CD4-positive, alpha-beta memory T cell (primary cell): ENCODE measurements at regions not wholly inside any gene's neighbourhood (a gene's known extent, or its start where the extent isn't known, plus 50 kb on each side); places are given as distances from the start of the nearest gene placed in this dataset.
A peak's percentile ranks its signal among the peaks of the same experiment; 100 is the strongest.

Experiments
- CTCF ChIA-PET: fragments of 350-600 bp; sonication (Branson Sonifier 250); formaldehyde crosslinking; loops from one replicate; lab custom pipeline; 2021; ENCODE audit warnings: inconsistent platforms; ENCODE audit not compliant: partially characterized antibody; lab: Charles Lee
- POLR2A ChIA-PET: fragments of 350-600 bp; sonication (Branson Sonifier 250); formaldehyde crosslinking; loops from one replicate; lab custom pipeline; 2021; ENCODE audit not compliant: partially characterized antibody; lab: Charles Lee
- DNase-seq, 5 donors: peaks; one replicate each; pipeline versions ENCODE4 v3.0.0 to v3.0.0-alpha.2; 2020 to 2022; ENCODE audit warnings: mixed read lengths in 1 of 5
- H3K27ac ChIP-seq: one replicate; pipeline ENCODE4 v1.7.0; 2013; ENCODE audit warnings: low read depth, low read length
- H3K27me3 ChIP-seq: 2 replicates; pipeline ENCODE4 v1.7.0; 2013; ENCODE audit warnings: mild to moderate bottlenecking, low read length, moderate library complexity; ENCODE audit not compliant: insufficient read depth
- H3K36me3 ChIP-seq: 2 replicates; pipeline ENCODE4 v1.7.0; 2013; ENCODE audit warnings: mild to moderate bottlenecking, low read length, moderate library complexity; ENCODE audit not compliant: insufficient read depth
- H3K4me1 ChIP-seq: 2 replicates; pipeline ENCODE4 v1.7.0; 2013; ENCODE audit warnings: mild to moderate bottlenecking, low read length, moderate library complexity; ENCODE audit not compliant: insufficient read depth
- H3K4me3 ChIP-seq, 2 donors: one replicate each; pipeline ENCODE4 v1.7.0; 2013; ENCODE audit warnings: low read length in 2 of 2, mild to moderate bottlenecking in 1 of 2
- H3K9me3 ChIP-seq, 2 donors: one replicate each; pipeline ENCODE4 v1.7.0; 2013; ENCODE audit warnings: low read length in 2 of 2, control low read depth in 1 of 2; ENCODE audit not compliant: control insufficient read depth in 1 of 2
- H3K27ac Mint-ChIP-seq, 7 donors: one replicate each; pipeline ENCODE4 v1.8.0; 2020 to 2021; ENCODE audit warnings: mixed read lengths in 7 of 7, mild to moderate bottlenecking in 6 of 7, inconsistent platforms in 3 of 7, moderate library complexity in 3 of 7
- H3K27me3 Mint-ChIP-seq, 2 donors: one replicate each; pipeline ENCODE4 v1.8.0; 2020 to 2021; ENCODE audit warnings: mixed read lengths in 2 of 2
- H3K36me3 Mint-ChIP-seq, 2 donors: one replicate each; pipeline ENCODE4 v1.8.0; 2020 to 2021; ENCODE audit warnings: mixed read lengths in 2 of 2, inconsistent platforms in 1 of 2, mild to moderate bottlenecking in 1 of 2
- H3K4me1 Mint-ChIP-seq, 4 donors: one replicate each; pipeline ENCODE4 v1.8.0; 2020 to 2021; ENCODE audit warnings: mixed read lengths in 4 of 4, mild to moderate bottlenecking in 1 of 4
- H3K4me3 Mint-ChIP-seq, 8 donors: one replicate each; pipeline ENCODE4 v1.8.0; 2020 to 2021; ENCODE audit warnings: mixed read lengths in 8 of 8, mild to moderate bottlenecking in 7 of 8, moderate library complexity in 6 of 8, inconsistent platforms in 3 of 8
- H3K9me3 Mint-ChIP-seq, 8 donors: one replicate each; pipeline ENCODE4 v1.8.0; 2020 to 2021; ENCODE audit warnings: mixed read lengths in 8 of 8, mild to moderate bottlenecking in 5 of 8, inconsistent platforms in 3 of 8, moderate library complexity in 1 of 8
- intact Hi-C: fragments of 100-400 bp; cut with micrococcal nuclease; formaldehyde crosslinking; loops from one replicate; pipeline ENCODE4 v1.15.1; 2023

DNA sequence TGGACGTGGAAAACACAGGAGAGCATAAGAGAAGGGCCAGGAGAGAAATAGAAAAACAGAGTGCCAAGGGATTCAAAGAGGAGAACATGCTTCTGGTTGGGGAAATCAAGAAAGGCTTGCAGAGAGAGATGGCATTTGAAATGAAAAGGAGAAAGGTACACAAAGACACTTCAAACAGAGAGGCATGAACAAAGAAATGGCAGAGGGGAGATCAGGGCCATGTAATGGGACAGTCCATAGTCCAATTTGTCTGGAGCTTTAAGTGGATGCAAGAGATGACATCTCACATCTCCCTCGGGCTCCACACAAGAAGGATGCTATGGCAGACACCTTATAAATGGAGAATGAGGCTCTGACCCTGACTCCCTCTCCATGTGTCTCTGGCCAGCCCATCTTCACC is 331.1 kb downstream of the MLLT3 start:
- no peaks in the 10 kb centered on the region for H3K36me3 ChIP-seq
- no peaks in the 10 kb centered on the region for H3K4me1 ChIP-seq
- H3K4me3 ChIP-seq, result no peak overlapping the region
- H3K27me3 ChIP-seq, result no peaks in the 10 kb centered on the region
- ChIA-PET CTCF (no interaction called here), POLR2A (interaction anchor here (0.6 kb wide), 1 partner anchor 181 kb away, joined by 4 read pairs; no protein-coding TSS in a partner anchor)
- no peaks in the 10 kb centered on the region for H3K27me3 Mint-ChIP-seq
- H3K27ac ChIP-seq, result no peak overlapping the region
- no peak overlapping the region for H3K4me3 Mint-ChIP-seq
- peaks cover 2 to 14% (median 7%) of the 10 kb centered on the region in 8 donors for H3K9me3 Mint-ChIP-seq
- peaks cover 0 to 3% of the 10 kb centered on the region in 2 donors for H3K36me3 Mint-ChIP-seq
- intact Hi-C loops, result no loop called here
- H3K27ac Mint-ChIP-seq, result peak overlapping the region in 1 of 7 donors; percentile 3
- DNase-seq, result no peak
- H3K9me3 ChIP-seq, result no peaks in the 10 kb centered on the region
- peaks cover 4 to 11% (median 4%) of the 10 kb centered on the region in 4 donors for H3K4me1 Mint-ChIP-seq

- peaks cover 0 to 3% of the 10 kb centered on the region in 2 donors for H3K36me3 Mint-ChIP-seq
- no peak overlapping the region for H3K4me3 ChIP-seq
- peaks cover 2 to 14% (median 7%) of the 10 kb centered on the region in 8 donors for H3K9me3 Mint-ChIP-seq
- H3K27me3 ChIP-seq, result no peaks in the 10 kb centered on the region
- no peak overlapping the region for H3K4me3 Mint-ChIP-seq
- intact Hi-C loops, result no loop called here
- ChIA-PET CTCF (interaction anchor here (1.0 to 1.5 kb wide), 2 partner anchors 11 kb away, joined by 4 to 6 read pairs; no protein-coding TSS in a partner anchor), POLR2A (no interaction called here)
- peaks cover 4 to 15% (median 14%) of the 10 kb centered on the region in 4 donors for H3K4me1 Mint-ChIP-seq
- DNase-seq, result no peak
- no peak overlapping the region for H3K27ac Mint-ChIP-seq
- H3K27ac ChIP-seq, result no peak overlapping the region
- H3K9me3 ChIP-seq, result no peaks in the 10 kb centered on the region
- no peaks in the 10 kb centered on the region for H3K4me1 ChIP-seq
- no peaks in the 10 kb centered on the region for H3K27me3 Mint-ChIP-seq
- H3K36me3 ChIP-seq, result no peaks in the 10 kb centered on the region
Observed at GRCh38 chr9:20290257-20290656, 332.0 kb downstream of the MLLT3 start.

GRCh38 chr9:20289423-20290010 is 332.8 kb downstream of the MLLT3 start:
- ChIA-PET POLR2A (no interaction called here), CTCF (interaction anchor here (1.0 to 1.5 kb wide), 2 partner anchors 10 to 11 kb away, joined by 4 to 6 read pairs; no protein-coding TSS in a partner anchor)
- Mint-ChIP-seq H3K4me1 (peaks cover 4 to 16% (median 15%) of the 10 kb centered on the region in 4 donors), H3K9me3 (peaks cover 2 to 14% (median 7%) of the 10 kb centered on the region in 8 donors), H3K27ac (no peak overlapping the region), H3K27me3 (no peaks in the 10 kb centered on the region), H3K36me3 (peaks cover 0 to 3% of the 10 kb centered on the region in 2 donors), H3K4me3 (no peak overlapping the region)
- Histone ChIP-seq H3K4me3 (no peak overlapping the region), H3K4me1 (no peaks in the 10 kb centered on the region), H3K27me3 (no peaks in the 10 kb centered on the region), H3K36me3 (no peaks in the 10 kb centered on the region), H3K27ac (no peak overlapping the region), H3K9me3 (no peaks in the 10 kb centered on the region)
- intact Hi-C loops, result no loop called here
- DNase-seq, result no peak

DNA sequence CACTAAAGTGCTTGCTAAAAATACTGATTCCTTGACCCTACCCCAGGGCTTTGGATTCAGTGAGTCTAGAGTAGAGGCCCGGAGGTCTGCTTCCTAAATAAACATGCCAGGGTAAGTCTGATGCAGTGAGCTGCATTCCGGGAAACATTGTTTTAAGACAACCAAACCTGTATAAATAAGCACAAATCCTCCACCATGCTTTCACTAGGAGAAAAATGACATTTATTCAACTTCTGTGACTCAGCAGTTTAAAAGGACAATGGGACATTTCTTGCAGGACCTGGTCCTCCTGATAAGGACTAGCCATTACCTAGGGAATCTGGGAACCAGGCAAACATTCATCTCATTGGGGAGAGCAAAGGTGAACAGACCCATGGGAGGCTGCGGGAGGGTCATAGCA is 335.3 kb downstream of the MLLT3 start:
- Histone ChIP-seq H3K4me3 (no peak overlapping the region), H3K27me3 (no peaks in the 10 kb centered on the region), H3K4me1 (no peaks in the 10 kb centered on the region), H3K27ac (no peak overlapping the region), H3K9me3 (no peaks in the 10 kb centered on the region), H3K36me3 (no peaks in the 10 kb centered on the region)
- no peak overlapping the region for H3K4me3 Mint-ChIP-seq
- H3K4me1 Mint-ChIP-seq, result peaks cover 2 to 16% (median 15%) of the 10 kb centered on the region in 4 donors
- H3K36me3 Mint-ChIP-seq, result peaks cover 0 to 3% of the 10 kb centered on the region in 2 donors
- peaks cover 0 to 14% (median 7%) of the 10 kb centered on the region in 8 donors for H3K9me3 Mint-ChIP-seq
- DNase-seq, result no peak
- H3K27ac Mint-ChIP-seq, result no peak overlapping the region
- intact Hi-C loops, result no loop called here
- ChIA-PET POLR2A (interaction anchor here (0.8 kb wide), 1 partner anchor 13 kb away, joined by 3 read pairs; no protein-coding TSS in a partner anchor), CTCF (no interaction called here)
- no peaks in the 10 kb centered on the region for H3K27me3 Mint-ChIP-seq

- Mint-ChIP-seq H3K9me3 (peaks cover 0 to 11% (median 6%) of the 10 kb centered on the region in 8 donors), H3K4me3 (no peak overlapping the region), H3K36me3 (peaks cover 0 to 3% of the 10 kb centered on the region in 2 donors), H3K4me1 (peaks cover 2 to 16% (median 15%) of the 10 kb centered on the region in 4 donors), H3K27ac (peak overlapping the region in 1 of 7 donors; percentile 72), H3K27me3 (no peaks in the 10 kb centered on the region)
- Histone ChIP-seq H3K27ac (no peak overlapping the region), H3K4me3 (no peak overlapping the region), H3K36me3 (no peaks in the 10 kb centered on the region), H3K9me3 (no peaks in the 10 kb centered on the region), H3K27me3 (no peaks in the 10 kb centered on the region), H3K4me1 (no peaks in the 10 kb centered on the region)
- intact Hi-C loops, result no loop called here
- no peak for DNase-seq
- ChIA-PET POLR2A (no interaction called here), CTCF (no interaction called here)
Observed at GRCh38 chr9:20286154-20286700, 336.1 kb downstream of the MLLT3 start.

- no peak overlapping the region for H3K27ac Mint-ChIP-seq
Observed at GRCh38 chr9:20284601-20285289, 337.6 kb downstream of the MLLT3 start.

GRCh38 chr9:20280330-20280729 is 342.0 kb downstream of the MLLT3 start:
- ChIA-PET POLR2A (no interaction called here), CTCF (interaction anchor here (1.3 kb wide), 1 partner anchor 10 kb away, joined by 4 read pairs; no protein-coding TSS in a partner anchor)
- no peak overlapping the region for H3K27ac ChIP-seq
- Mint-ChIP-seq H3K4me3 (no peak overlapping the region), H3K9me3 (peaks cover 0 to 21% (median 9%) of the 10 kb centered on the region in 8 donors), H3K27me3 (no peaks in the 10 kb centered on the region), H3K36me3 (no peaks in the 10 kb centered on the region), H3K27ac (no peak overlapping the region), H3K4me1 (peaks cover 0 to 3% (median 2%) of the 10 kb centered on the region in 4 donors)
- H3K4me1 ChIP-seq, result no peaks in the 10 kb centered on the region
- intact Hi-C loops, result no loop called here
- H3K4me3 ChIP-seq, result no peak overlapping the region
- DNase-seq, result no peak
- no peaks in the 10 kb centered on the region for H3K27me3 ChIP-seq
- H3K36me3 ChIP-seq, result no peaks in the 10 kb centered on the region
- H3K9me3 ChIP-seq, result no peaks in the 10 kb centered on the region

More at GRCh38 chr9:20284601-20285289, 337.6 kb downstream of the MLLT3 start:
- Mint-ChIP-seq H3K9me3 (peaks cover 0 to 11% (median 6%) of the 10 kb centered on the region in 8 donors), H3K27me3 (no peaks in the 10 kb centered on the region), H3K36me3 (no peaks in the 10 kb centered on the region), H3K4me1 (peaks cover 4 to 16% (median 15%) of the 10 kb centered on the region in 4 donors), H3K4me3 (no peak overlapping the region)
- H3K4me3 ChIP-seq, result no peak overlapping the region
- no peaks in the 10 kb centered on the region for H3K36me3 ChIP-seq
- POLR2A ChIA-PET, result interaction anchor here (0.6 kb wide), 1 partner anchor 23 kb away, joined by 3 read pairs; no protein-coding TSS in a partner anchor
- no peaks in the 10 kb centered on the region for H3K27me3 ChIP-seq
- H3K9me3 ChIP-seq, result no peaks in the 10 kb centered on the region
- no peak for DNase-seq
- intact Hi-C loops, result no loop called here
- no peak overlapping the region for H3K27ac ChIP-seq
- no peaks in the 10 kb centered on the region for H3K4me1 ChIP-seq
- CTCF ChIA-PET, result no interaction called here
